Activated naive CD4-positive, alpha-beta T cell treated with anti-CD3 and anti-CD28 coated beads for 36 hours (primary cell): ENCODE measurements at regions not wholly inside any gene's neighbourhood (a gene's known extent, or its start where the extent isn't known, plus 50 kb on each side); places are given as distances from the start of the nearest gene placed in this dataset.

Source experiments
- CTCF ChIA-PET: fragments of 350-600 bp; sonication (Branson Sonifier 250); formaldehyde crosslinking; loops from one replicate; lab custom pipeline; 2021; ENCODE audit warnings: antibody characterized with exemption; lab: Charles Lee
- DNase-seq: peaks from one replicate; pipeline ENCODE4 v3.0.0-alpha.2; 2020
- H3K27ac Mint-ChIP-seq: one replicate; pipeline ENCODE4 v1.8.0; 2021; ENCODE audit warnings: mild to moderate bottlenecking, mixed read lengths
- H3K27me3 Mint-ChIP-seq: one replicate; pipeline ENCODE4 v1.8.0; 2021; ENCODE audit warnings: low read depth, mixed read lengths
- H3K36me3 Mint-ChIP-seq: one replicate; pipeline ENCODE4 v1.8.0; 2021; ENCODE audit warnings: low read depth, mixed read lengths
- H3K4me1 Mint-ChIP-seq: one replicate; pipeline ENCODE4 v1.8.0; 2021; ENCODE audit warnings: low read depth, mixed read lengths
- H3K4me3 Mint-ChIP-seq: one replicate; pipeline ENCODE4 v1.8.0; 2021; ENCODE audit warnings: mild to moderate bottlenecking, moderate library complexity, mixed read lengths
- H3K9me3 Mint-ChIP-seq: one replicate; pipeline ENCODE4 v1.8.0; 2021; ENCODE audit warnings: mixed read lengths
- intact Hi-C: fragments of 100-400 bp; cut with micrococcal nuclease; formaldehyde crosslinking; loops from one replicate; pipeline ENCODE4 v1.15.1; 2023

DNA sequence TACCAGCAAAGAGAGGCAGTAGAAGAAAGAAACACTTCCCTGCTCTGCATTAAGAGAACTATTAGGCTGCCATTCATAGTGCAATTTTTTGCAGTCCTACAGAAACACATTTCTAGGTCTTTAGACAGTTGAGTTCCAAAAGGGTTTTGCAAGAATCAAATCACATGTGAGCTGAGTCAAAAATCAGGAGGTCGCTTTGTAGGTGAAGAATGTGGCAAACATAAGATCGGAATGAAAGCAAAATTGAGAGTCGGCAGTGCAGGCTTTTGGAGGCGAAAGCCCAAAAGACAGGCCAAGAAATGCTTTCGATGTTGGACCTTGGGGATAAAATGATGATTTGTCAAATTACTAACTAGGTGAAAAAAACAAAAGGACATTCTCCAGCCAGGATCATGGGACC is 213.5 kb upstream of the NRIP1 start:
- Mint-ChIP-seq H3K27me3 (peaks cover 15% of the 10 kb centered on the region), H3K4me3 (no peak overlapping the region), H3K9me3 (no peaks in the 10 kb centered on the region)

GRCh38 chr21:15278851-15279250 is 214.1 kb upstream of the NRIP1 start:
- intact Hi-C loops = no loop called here

More for the DNA sequence above, 213.5 kb upstream of the NRIP1 start:
- H3K4me1 Mint-ChIP-seq = no peaks in the 10 kb centered on the region
- no peak overlapping the region for H3K27ac Mint-ChIP-seq
- no peaks in the 10 kb centered on the region for H3K36me3 Mint-ChIP-seq
- CTCF ChIA-PET = no interaction called here
- no peak for DNase-seq
- intact Hi-C loops = no loop called here

DNA sequence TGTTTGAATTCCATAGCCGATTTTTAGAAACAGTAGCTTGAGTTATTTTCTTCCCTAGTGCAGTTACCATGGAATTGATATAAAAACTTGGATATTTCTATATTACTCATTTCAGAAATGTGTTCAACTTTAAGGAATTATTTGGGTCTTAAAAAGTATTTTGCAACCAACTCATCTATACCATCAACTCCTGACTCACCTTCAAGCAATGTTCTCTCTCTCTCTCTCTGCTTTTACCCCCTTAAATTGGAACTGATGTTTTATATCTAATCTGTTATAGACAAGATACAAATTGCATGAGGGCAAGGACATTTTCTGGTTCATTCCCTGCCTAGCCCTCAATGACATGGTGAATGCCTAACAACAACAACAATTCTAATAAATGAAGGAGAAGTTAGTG is 214.7 kb upstream of the NRIP1 start:
- H3K27me3 Mint-ChIP-seq = peaks cover 10% of the 10 kb centered on the region
- no peaks in the 10 kb centered on the region for H3K9me3 Mint-ChIP-seq
- no peak overlapping the region for H3K4me3 Mint-ChIP-seq
- H3K36me3 Mint-ChIP-seq = no peaks in the 10 kb centered on the region
- CTCF ChIA-PET = interaction anchor here (0.7 kb wide), 1 partner anchor 64 kb away, joined by 5 read pairs; no protein-coding TSS in a partner anchor
- no peaks in the 10 kb centered on the region for H3K4me1 Mint-ChIP-seq
- H3K27ac Mint-ChIP-seq = no peak overlapping the region
- intact Hi-C loops = no loop called here
- DNase-seq = no peak

More at GRCh38 chr21:15278851-15279250, 214.1 kb upstream of the NRIP1 start:
- Mint-ChIP-seq H3K27ac (no peak overlapping the region), H3K9me3 (no peaks in the 10 kb centered on the region), H3K36me3 (no peaks in the 10 kb centered on the region), H3K4me1 (no peaks in the 10 kb centered on the region), H3K4me3 (no peak overlapping the region), H3K27me3 (peaks cover 15% of the 10 kb centered on the region)
- CTCF ChIA-PET = interaction anchor here (0.7 kb wide), 1 partner anchor 63 kb away, joined by 5 read pairs; no protein-coding TSS in a partner anchor
- DNase-seq = no peak

DNA sequence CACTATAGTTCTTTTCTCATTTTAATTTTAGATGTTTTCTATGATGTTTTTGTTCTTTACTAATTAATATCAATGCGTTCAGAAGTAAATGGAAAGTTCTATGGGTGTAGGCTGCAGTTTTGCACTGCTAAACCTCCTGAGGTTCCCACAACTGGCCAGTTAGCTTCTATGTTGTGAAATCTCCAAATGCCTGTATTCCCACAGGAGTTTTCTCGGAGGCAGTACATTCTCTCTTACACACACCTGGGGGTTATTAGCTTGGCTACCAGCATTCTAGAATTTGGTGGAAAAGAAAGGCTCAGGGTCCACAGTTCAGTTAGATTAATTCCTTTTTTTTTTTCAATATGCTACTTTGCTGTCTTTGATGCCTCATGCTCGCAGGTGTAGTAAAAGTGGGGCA is 216.9 kb upstream of the NRIP1 start:
- H3K27ac Mint-ChIP-seq = no peak overlapping the region
- DNase-seq = no peak
- no peak overlapping the region for H3K4me3 Mint-ChIP-seq
- no peaks in the 10 kb centered on the region for H3K4me1 Mint-ChIP-seq
- H3K36me3 Mint-ChIP-seq = no peaks in the 10 kb centered on the region
- intact Hi-C loops = no loop called here
- no peaks in the 10 kb centered on the region for H3K9me3 Mint-ChIP-seq
- peaks cover 2% of the 10 kb centered on the region for H3K27me3 Mint-ChIP-seq
- CTCF ChIA-PET = interaction anchor here (0.6 to 0.7 kb wide), 2 partner anchors 52 to 628 kb away, joined by 3 read pairs; no protein-coding TSS in a partner anchor

GRCh38 chr21:15282665-15283064 is 217.9 kb upstream of the NRIP1 start:
- intact Hi-C loops = no loop called here
- Mint-ChIP-seq H3K4me1 (no peaks in the 10 kb centered on the region), H3K27ac (no peak overlapping the region), H3K27me3 (peaks cover 2% of the 10 kb centered on the region), H3K9me3 (no peaks in the 10 kb centered on the region), H3K36me3 (no peaks in the 10 kb centered on the region), H3K4me3 (no peak overlapping the region)
- CTCF ChIA-PET = no interaction called here
- no peak for DNase-seq

- CTCF ChIA-PET = no interaction called here
- H3K27me3 Mint-ChIP-seq = peaks cover 2% of the 10 kb centered on the region
These were observed 218.3 kb upstream of the NRIP1 start for GRCh38 chr21:15283138-15283537.

GRCh38 chr21:15283789-15284188 is 219.0 kb upstream of the NRIP1 start:
- Mint-ChIP-seq H3K4me3 (no peak overlapping the region), H3K36me3 (no peaks in the 10 kb centered on the region), H3K27me3 (peaks cover 2% of the 10 kb centered on the region), H3K27ac (no peak overlapping the region), H3K4me1 (no peaks in the 10 kb centered on the region), H3K9me3 (no peaks in the 10 kb centered on the region)
- intact Hi-C loops = no loop called here
- CTCF ChIA-PET = no interaction called here
- DNase-seq = no peak

More at GRCh38 chr21:15283138-15283537, 218.3 kb upstream of the NRIP1 start:
- DNase-seq = no peak
- no peak overlapping the region for H3K27ac Mint-ChIP-seq
- intact Hi-C loops = no loop called here
- no peaks in the 10 kb centered on the region for H3K4me1 Mint-ChIP-seq
- H3K4me3 Mint-ChIP-seq = no peak overlapping the region
- no peaks in the 10 kb centered on the region for H3K9me3 Mint-ChIP-seq
- H3K36me3 Mint-ChIP-seq = no peaks in the 10 kb centered on the region

- Mint-ChIP-seq H3K27ac (no peak overlapping the region), H3K4me3 (no peak overlapping the region), H3K36me3 (no peaks in the 10 kb centered on the region), H3K9me3 (no peaks in the 10 kb centered on the region), H3K4me1 (no peaks in the 10 kb centered on the region), H3K27me3 (peaks cover 2% of the 10 kb centered on the region)
- CTCF ChIA-PET = interaction anchor here (0.7 kb wide), 1 partner anchor 810 kb away, joined by 3 read pairs; no protein-coding TSS in a partner anchor
- intact Hi-C loops = no loop called here
- no peak for DNase-seq
These were observed 220.8 kb upstream of the NRIP1 start for GRCh38 chr21:15285556-15285955.

DNA sequence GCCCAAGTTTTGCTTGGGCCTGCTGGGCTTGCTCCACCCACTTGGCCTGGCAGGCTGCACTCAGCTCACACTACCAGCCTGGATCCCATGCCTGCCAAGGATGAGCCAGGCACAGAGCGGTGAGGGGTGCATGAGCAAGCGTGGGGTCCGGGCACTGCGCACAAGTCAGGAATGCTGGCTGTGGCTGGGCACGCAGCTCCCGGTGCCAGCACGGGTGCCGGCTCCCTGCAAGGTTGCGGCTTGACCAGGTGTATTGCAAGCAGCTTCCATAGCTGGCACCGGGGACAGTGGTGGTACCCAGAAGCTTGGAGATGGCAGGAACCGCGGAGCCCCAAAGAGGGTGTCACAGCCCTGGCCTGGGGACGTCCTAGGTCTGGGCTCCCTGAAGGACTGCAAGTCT is 224.4 kb upstream of the NRIP1 start:
- CTCF ChIA-PET = no interaction called here
- DNase-seq = no peak
- H3K4me3 Mint-ChIP-seq = no peak overlapping the region
- H3K4me1 Mint-ChIP-seq = no peaks in the 10 kb centered on the region
- intact Hi-C loops = no loop called here
- no peak overlapping the region for H3K27ac Mint-ChIP-seq
- no peaks in the 10 kb centered on the region for H3K9me3 Mint-ChIP-seq
- H3K27me3 Mint-ChIP-seq = no peaks in the 10 kb centered on the region
- no peaks in the 10 kb centered on the region for H3K36me3 Mint-ChIP-seq

DNA sequence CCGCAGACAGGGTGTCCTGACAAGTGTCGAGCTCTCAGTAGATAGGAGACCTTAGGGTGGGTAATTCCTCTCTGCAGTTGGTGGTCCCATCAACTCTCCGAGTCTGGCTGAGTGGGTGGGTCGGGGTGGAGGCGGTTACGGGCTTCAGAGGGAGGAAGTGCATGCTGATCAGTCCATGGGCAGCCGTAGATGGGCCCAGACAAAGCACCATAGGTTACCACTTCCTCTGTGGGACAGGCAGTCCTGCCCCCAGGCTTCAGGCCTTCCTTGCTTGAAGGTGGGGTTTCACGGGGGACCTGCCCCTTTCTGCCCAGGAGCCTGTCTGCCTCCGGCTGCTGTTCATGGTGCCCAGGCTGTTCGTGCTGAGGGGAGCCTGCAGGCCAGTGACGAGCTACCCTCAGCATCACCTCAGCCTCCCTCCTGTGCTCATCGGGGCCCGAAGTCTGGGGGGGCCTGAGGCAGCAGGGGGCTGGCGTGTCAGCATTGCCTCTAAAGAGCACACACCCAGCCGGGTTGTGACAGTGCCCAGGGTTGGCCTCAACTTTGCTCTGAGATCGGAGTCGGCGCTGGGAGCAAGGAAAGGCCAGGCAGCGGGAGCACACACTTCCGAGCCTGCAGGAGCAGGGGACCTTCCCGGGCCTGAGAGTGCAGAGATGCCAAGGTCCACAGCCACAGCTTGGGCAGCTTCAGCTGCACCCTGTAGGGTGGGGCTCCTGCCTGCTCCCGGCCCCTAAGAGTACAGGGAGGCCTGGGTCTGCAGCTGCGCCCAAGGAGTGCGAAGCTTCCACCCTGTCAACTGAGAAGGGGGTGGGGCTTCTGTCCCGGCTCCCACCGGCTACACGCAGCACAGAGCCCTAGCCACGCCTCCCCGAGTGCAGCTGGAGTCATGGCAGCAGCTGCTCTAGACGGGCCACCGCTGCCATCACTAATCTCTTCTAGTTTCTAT is 225.4 kb upstream of the NRIP1 start:
- Mint-ChIP-seq H3K4me1 (no peaks in the 10 kb centered on the region), H3K9me3 (no peaks in the 10 kb centered on the region), H3K27ac (no peak overlapping the region), H3K27me3 (no peaks in the 10 kb centered on the region), H3K4me3 (no peak overlapping the region), H3K36me3 (no peaks in the 10 kb centered on the region)
- DNase-seq = no peak
- CTCF ChIA-PET = no interaction called here
- intact Hi-C loops = loop anchor here (10.0 kb wide), 1 partner anchor 65 kb away; no protein-coding TSS in a partner anchor

DNA sequence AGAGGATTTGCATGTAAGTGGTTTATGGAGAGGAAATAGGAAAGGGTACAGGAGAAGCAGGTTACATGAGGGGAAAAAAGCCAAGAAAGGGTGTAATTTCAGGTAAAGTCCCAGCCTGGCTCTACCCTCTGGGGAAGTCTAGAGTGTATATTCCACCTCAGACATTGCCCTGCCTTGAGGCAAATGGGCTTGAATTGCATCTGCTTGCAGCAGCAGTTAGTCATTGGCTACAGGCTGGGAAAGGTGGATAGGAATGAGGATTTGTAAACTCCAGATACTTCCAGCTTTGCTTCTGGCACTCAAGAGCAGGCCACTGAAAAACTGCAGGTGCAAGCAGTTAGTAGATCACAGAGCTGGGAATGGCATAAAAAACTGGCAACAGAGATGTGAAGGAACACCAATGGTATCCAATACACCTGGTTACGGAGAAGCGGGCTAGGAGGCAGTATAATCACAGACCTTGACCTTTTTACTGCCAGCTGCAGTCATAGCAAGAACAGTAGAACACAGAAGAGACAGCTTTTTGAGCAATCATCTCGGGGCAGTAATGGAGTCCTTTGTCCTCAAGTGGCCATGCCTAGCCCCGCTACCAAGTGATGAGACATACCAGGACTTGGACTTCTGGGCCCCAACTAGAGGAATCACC is 226.9 kb upstream of the NRIP1 start:
- H3K4me3 Mint-ChIP-seq = no peak overlapping the region
- intact Hi-C loops = loop anchor here (10.0 kb wide), 1 partner anchor 63 kb away; no protein-coding TSS in a partner anchor
- H3K27me3 Mint-ChIP-seq = no peaks in the 10 kb centered on the region
- H3K36me3 Mint-ChIP-seq = no peaks in the 10 kb centered on the region
- H3K27ac Mint-ChIP-seq = no peak overlapping the region
- CTCF ChIA-PET = no interaction called here
- H3K4me1 Mint-ChIP-seq = no peaks in the 10 kb centered on the region
- no peaks in the 10 kb centered on the region for H3K9me3 Mint-ChIP-seq
- no peak for DNase-seq

GRCh38 chr21:15293240-15293639 is 228.4 kb upstream of the NRIP1 start:
- Mint-ChIP-seq H3K4me1 (no peaks in the 10 kb centered on the region), H3K27me3 (no peaks in the 10 kb centered on the region), H3K9me3 (no peaks in the 10 kb centered on the region), H3K36me3 (no peaks in the 10 kb centered on the region), H3K27ac (no peak overlapping the region), H3K4me3 (no peak overlapping the region)
- DNase-seq = no peak
- intact Hi-C loops = loop anchor here (10.0 kb wide), 1 partner anchor 62 kb away; no protein-coding TSS in a partner anchor
- CTCF ChIA-PET = no interaction called here
